SK-N-DZ (cell line): ENCODE measurements at regions not wholly inside any gene's neighbourhood (a gene's known extent, or its start where the extent isn't known, plus 50 kb on each side); places are given as distances from the start of the nearest gene placed in this dataset.
"Not testable (repeated sequence)": the region's sequence is repeated elsewhere in the genome, so short reads cannot be mapped to it uniquely, and the experiment has no call there.

Source experiments
- DNase-seq: peaks from one replicate; pipeline ENCODE4 v3.0.0-alpha.2; 2015; ENCODE audit warnings: low spot score

GRCh38 chr18:71371951-71372605, 1083.2 kb downstream of the SOCS6 start:
- peak; percentile 19 for DNase-seq

DNA sequence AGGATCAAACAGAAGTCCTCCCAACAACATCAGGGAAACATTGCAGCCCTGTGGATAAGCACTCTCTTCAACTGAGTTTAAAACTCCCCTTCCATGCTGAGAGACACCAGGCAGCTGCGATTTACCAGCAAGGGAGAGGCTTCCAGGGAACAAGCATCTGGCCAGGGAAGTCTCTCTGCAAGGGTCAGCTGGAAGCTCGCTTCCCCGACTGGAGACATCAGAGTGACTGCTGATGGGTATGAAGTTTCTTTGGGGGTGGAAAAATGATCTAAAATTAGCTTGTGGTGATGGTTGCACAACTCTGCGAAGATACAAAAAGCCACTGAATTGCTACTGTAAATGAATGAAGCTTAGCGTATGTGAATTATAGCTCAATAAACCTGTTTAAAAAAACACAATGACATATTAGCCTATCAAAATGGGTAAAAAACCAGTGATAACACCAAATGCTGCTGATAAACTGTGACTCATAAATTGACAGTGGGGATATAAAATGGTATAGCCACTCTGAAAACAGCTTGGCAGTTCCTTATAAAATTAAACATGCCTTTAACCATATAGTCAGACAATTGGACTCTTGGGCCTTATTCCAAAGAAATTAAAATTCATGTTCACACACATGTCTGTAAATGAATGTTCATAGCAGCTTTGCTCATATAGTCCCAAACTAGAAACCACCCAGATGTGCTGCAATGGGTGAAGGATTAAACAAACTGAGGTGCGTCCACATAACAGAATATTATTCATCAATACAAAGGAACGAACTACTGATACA, 1082.0 kb downstream of the SOCS6 start:
- no peak for DNase-seq

GRCh38 chr18:71370095-71370494, 1081.2 kb downstream of the SOCS6 start:
- no peak for DNase-seq

DNA sequence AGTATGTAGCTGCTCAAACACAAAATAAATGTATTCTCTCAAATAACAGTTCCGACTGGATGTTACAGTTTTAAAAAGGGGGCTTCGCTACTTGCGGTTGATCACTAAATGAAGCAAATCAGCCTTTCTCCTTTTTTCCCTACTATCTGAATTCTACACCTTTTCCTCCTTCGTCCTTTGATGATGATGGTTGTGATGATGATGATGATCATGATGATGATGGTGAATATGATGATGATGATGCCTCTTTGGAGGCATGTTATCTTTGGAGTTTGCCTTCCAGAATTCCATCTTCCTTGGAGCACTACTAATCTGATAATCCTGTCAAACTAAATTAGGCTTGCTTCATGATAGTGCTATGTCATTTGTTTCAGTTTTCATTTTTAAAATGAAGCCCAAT, 1073.3 kb downstream of the SOCS6 start:
- DNase-seq, result no peak

DNA sequence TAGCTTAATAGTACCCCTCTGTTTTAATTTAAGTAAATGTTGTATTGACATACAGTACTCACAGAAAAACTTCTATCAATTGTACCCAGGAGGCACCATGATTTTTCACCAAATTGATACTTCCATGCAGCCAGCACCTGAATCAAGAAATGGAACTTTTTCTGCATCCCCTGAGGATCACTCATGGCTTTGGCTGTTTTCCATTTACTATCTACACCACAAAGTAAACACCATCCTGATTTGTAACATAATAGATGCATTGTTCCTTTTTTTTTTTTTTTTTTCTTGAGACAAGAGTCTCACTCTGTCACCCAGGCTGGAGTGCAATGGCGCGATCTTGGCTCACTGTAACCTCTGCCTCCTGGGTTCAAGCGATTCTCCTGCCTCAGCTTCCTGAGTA, 1066.8 kb downstream of the SOCS6 start:
- DNase-seq, result not testable (repeated sequence)

- no peak for DNase-seq
These were observed 1063.8 kb downstream of the SOCS6 start for GRCh38 chr18:71352618-71353017.

GRCh38 chr18:71336576-71337210, 1047.8 kb downstream of the SOCS6 start:
- no peak for DNase-seq

DNA sequence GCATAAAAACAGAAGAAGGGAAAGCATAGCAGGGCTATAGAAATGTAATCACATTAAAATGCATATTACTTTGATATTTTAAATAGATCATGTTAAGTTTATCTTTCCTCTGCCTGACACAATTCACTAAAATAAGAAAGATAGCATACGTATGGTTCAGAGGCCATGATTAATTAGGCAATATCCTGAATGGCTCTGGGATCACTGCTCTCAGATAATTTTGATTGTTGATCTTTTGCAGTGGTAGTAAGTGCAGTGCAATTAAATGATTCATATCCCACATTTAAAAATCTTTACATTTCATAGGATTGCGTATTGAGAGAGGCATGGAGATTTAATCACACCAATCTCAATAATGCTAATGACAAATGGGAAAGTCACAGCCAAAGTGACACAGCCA, 1040.7 kb downstream of the SOCS6 start:
- DNase-seq, result no peak

- no peak for DNase-seq
These were observed 1040.3 kb downstream of the SOCS6 start for GRCh38 chr18:71329114-71329513.

- no peak for DNase-seq
These were observed 1039.0 kb downstream of the SOCS6 start for GRCh38 chr18:71327850-71328249.

GRCh38 chr18:71327441-71327840, 1038.6 kb downstream of the SOCS6 start:
- DNase-seq, result no peak

DNA sequence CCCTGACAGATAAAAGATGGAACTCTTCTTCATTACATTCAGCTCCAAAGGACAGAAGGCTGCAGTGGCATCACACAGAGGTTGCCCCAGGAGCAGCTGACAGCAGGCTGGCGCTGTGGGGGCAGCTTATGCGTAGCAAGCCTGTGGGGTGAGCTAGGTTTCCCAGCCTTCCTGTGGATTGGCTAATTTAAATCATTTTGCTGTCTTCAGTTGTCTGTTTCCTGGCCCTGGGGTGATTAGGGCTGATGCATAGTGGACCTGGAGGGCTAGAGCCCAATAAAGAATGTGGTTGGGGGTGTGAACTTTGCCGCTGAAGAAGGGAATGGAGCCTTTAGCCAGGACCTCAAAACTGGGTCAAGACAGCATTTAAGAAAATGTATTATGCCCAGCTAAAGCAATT, 1038.0 kb downstream of the SOCS6 start:
- DNase-seq, result no peak

DNA sequence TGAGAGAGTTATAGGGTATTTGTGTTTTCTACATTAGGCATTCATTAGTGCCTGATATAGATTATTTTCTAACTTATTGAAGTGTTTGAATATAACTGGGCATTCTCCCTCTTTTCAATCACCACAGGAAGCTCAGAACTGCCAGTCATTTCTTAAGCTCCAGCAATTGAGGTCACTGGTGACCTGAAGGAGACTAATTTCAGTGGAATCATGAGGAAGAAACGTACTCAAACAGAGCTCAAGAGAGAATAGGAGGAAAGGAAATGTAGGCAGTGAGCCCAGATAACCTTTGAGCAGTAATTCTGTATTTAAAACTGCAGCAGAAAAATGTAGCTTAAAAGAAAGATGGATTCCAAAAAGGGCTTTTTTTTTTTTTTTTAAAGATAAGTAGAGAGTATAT, 1035.5 kb downstream of the SOCS6 start:
- DNase-seq, result no peak

- no peak for DNase-seq
These were observed 1033.4 kb downstream of the SOCS6 start for GRCh38 chr18:71322201-71322600.

DNA sequence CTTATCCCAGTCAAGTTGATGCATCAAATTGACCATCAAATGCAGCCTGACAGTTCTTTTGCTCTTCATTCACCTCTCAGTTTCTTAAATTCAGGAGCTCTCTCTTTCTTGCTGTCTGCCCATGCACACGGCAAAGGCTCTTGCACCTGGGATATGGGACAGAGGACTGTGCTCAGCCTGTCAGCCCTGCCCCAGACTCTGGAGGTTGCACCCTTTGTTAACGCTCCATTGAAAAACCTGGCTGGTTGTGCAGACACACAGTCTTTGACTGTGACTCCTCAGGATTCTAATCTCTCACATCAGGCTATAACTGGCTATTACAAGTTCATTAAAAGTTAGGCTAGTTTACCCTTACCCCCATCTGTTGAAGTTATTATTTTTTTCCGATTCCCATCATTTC, 1032.5 kb downstream of the SOCS6 start:
- no peak for DNase-seq

DNA sequence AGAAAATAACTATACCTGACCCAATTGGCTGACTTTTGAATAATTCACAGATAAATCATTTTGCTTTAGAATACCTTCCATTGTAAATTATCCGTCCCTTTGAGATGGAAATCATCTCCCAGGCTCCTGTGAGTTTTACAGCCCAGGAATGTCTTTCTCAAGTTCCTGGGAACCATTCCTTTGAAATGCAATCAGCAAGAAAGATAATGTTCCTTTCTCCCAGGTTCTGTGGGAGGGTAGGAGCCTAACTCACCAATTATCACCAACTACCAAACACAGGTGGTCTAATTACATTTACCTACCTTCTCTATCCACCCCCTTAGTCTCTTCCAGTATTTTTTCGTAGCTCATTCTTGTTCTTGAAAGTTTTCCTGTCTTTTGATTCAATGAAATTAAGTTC, 1016.0 kb downstream of the SOCS6 start:
- no peak for DNase-seq

GRCh38 chr18:71303743-71304142, 1014.9 kb downstream of the SOCS6 start:
- DNase-seq, result not testable (repeated sequence)

DNA sequence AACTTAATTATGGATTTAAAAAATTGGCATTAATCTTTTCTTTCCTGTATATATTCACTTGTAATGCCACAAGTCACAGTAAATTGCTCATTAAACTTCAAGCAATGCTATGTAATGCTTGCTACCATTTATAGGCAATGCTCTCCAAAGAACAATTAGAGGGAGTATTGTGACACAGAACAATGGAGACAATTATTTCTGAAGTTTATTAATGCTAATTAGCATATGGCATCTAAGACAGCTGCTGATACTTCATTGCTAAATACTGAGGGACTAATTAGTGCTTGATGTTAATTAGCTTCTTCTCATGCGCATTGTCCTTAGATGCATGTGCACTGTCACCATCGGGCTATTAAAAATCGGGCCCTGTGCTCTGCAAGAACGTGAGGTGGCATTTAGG, 1012.8 kb downstream of the SOCS6 start:
- DNase-seq, result no peak

DNA sequence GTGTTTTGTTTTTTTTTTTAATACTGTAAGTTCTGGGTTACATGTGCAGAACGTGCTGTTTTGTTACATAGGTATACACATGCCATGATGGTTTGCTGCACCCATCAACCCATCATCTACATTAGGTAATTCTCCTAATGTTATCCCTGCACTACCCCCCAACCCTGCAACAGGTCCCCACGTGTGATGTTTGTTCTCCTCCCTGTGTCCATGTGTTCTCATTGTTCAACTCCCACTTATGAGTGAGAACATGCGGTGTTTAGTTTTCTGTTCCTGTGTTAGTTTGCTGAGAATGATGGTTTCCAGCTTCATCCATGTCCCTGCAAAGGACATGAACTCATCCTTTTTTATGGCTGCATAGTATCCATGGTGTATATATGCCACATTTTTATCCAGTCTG, 1005.4 kb downstream of the SOCS6 start:
- DNase-seq, result not testable (repeated sequence)

DNA sequence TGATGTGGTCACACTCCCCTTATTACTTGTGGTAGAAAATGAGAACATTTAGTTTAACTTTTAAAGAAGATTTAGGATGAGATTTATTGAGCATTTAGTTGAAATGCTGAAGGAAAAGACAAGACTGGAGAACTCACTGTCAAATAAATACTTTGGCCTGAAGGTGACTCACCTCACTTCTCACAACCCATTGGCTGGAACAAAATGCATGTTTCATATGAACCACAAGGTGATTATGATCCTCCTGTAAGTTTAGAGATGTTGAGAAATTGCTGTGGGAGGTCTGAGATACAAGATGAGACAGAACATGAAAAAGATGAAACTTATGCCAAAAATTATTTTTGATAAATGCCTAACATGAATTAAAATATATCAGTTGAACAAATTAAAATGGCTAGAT, 1004.5 kb downstream of the SOCS6 start:
- DNase-seq, result no peak

GRCh38 chr18:71287268-71287667, 998.4 kb downstream of the SOCS6 start:
- DNase-seq, result no peak

- DNase-seq, result no peak
These were observed 963.6 kb downstream of the SOCS6 start for GRCh38 chr18:71252351-71252865.

DNA sequence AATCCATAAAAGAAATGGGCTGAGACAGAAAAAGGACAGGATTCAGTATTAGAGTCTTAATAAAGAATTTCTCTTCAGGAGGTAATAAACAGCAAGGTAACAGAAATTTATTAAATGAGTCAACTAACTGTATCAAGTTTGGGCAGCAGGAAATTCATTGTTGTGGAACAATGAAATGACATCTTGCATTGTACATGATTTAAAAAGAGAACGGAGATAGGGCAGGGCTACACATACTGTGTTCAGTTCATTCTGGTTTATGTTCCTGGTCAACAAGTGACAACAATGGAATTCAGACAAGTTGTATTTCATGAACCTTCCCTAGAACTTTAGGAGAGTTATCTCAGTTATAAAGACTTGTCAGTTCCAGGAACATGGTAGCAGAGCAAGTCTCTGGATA, 961.3 kb downstream of the SOCS6 start:
- DNase-seq, result no peak
